ENCODE measurements at regions not wholly inside any gene's neighbourhood (a gene's known extent, or its start where the extent isn't known, plus 50 kb on each side); places are given as distances from the start of the nearest gene placed in this dataset.

DNA sequence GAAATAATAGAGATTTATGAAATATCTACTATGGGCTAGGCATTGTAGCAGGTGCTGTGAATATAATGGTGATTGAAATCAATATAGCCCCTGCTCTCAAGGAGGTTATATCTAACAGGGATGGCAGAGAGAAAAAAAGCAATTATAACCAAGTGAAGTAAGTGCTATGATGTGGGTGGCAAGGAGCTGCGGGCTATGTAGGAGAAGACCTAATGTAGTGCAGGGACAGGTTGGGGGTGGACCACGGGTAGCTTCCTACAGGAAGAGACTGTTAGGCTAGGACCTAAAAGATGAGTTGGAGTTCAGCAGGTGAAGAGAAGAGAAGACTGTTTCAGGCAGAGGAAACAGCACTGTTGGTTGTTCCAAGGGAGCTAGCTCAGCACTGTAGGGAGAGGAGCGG, 311.0 kb downstream of the KCNRG start:
- no peak overlapping the region for H3K4me2 ChIP-seq (ENCODE audit: insufficient read depth, insufficient read length, low read length)

More for the DNA sequence above, 311.0 kb downstream of the KCNRG start:
- Histone ChIP-seq H4K8ac (replicated peaks; ENCODE audit: insufficient read length, low read depth, low read length) (no peak overlapping the region), H2AK5ac (ENCODE audit: insufficient read length, low read length) (no peak overlapping the region), H2BK120ac (ENCODE audit: low read depth, low read length, poor library complexity, severe bottlenecking) (no peak overlapping the region), H4K5ac (ENCODE audit: insufficient read length, low read depth, low read length) (no peak overlapping the region), H3K23ac (ENCODE audit: insufficient read length, low read depth, low read length) (no peak overlapping the region), H3K27me3 (ENCODE audit: insufficient read depth, low read length) (no peaks in the 10 kb centered on the region), H4K20me1 (ENCODE audit: control insufficient read depth, insufficient read depth, insufficient read length) (no peaks in the 10 kb centered on the region), H3K9ac (ENCODE audit: extremely low read depth, insufficient read length, low read length) (no peak overlapping the region), H2BK12ac (ENCODE audit: insufficient read length, low read depth, low read length) (no peak overlapping the region), H2AFZ (ENCODE audit: low read length) (no peak overlapping the region), H2BK15ac (ENCODE audit: low read depth, low read length) (no peak overlapping the region), H3K27ac (ENCODE audit: insufficient read length, low read depth, low read length) (no peak overlapping the region), H2BK20ac (ENCODE audit: low read depth, low read length, poor library complexity, severe bottlenecking) (no peak overlapping the region), H3K4me1 (ENCODE audit: insufficient read depth, low read length) (no peaks in the 10 kb centered on the region), H3K23me2 (ENCODE audit: insufficient read length, low read depth, low read length, poor library complexity, severe bottlenecking) (no peaks in the 10 kb centered on the region), H3T11ph (ENCODE audit: low read length) (no peak overlapping the region), H3K56ac (ENCODE audit: insufficient read length, low read depth, low read length) (no peak overlapping the region), H3K18ac (ENCODE audit: insufficient read length, low read depth, low read length) (no peak overlapping the region), H3K14ac (ENCODE audit: insufficient read depth, low read length) (no peak overlapping the region), H3K79me2 (ENCODE audit: insufficient read depth, low read length) (no peaks in the 10 kb centered on the region), H2BK5ac (ENCODE audit: insufficient read length, low read length) (no peak overlapping the region), H3K4ac (ENCODE audit: low read depth, low read length) (no peak overlapping the region), H3K9me3 (ENCODE audit: control insufficient read depth, low read depth, low read length) (no peaks in the 10 kb centered on the region), H4K91ac (ENCODE audit: insufficient read length, low read depth, low read length) (no peak overlapping the region), H3K79me1 (ENCODE audit: insufficient read depth, low read depth, low read length, poor library complexity, severe bottlenecking) (no peaks in the 10 kb centered on the region)
- Mint-ChIP-seq H3K4me3 (no peak overlapping the region), H3K36me3 (ENCODE audit: insufficient read depth in 1 of 3, low read depth in 3 of 3) (no peaks in the 10 kb centered on the region), H3K27ac (no peak overlapping the region), H3K27me3 (ENCODE audit: low read depth) (no peaks in the 10 kb centered on the region), H3K9me3 (no peaks in the 10 kb centered on the region), H3K4me1 (no peaks in the 10 kb centered on the region)
- TF ChIP-seq CTCF (conservative IDR thresholded peaks at IDR 0.05) = no peak
- WGBS (ENCODE audit: extremely low coverage, insufficient read length, low lambda C conversion rate) = no CpG with 5 or more reads among the region's 3 CpGs
- no peak for DNase-seq

Data from H9 (cell line).